Heart left ventricle (tissue), 16 donors: ENCODE measurements at regions not wholly inside any gene's neighbourhood (a gene's known extent, or its start where the extent isn't known, plus 50 kb on each side); places are given as distances from the start of the nearest gene placed in this dataset.
"Not testable (repeated sequence)": the region's sequence is repeated elsewhere in the genome, so short reads cannot be mapped to it uniquely, and the experiment has no call there.

ENCODE experiments used
- ATAC-seq, 4 donors: fragments of 200-7000 bp; cut with Tn5 transposase; one replicate each; pipeline ENCODE4 v1.9.1; 2020 to 2022; ENCODE audit warnings: moderate library complexity in 4 of 4, mild to moderate bottlenecking in 3 of 4, moderate number of reproducible peaks in 1 of 4
- DNase-seq, 5 donors: peaks; one replicate each; pipeline ENCODE4 v3.0.0-alpha.2; 2020
- H3K27ac ChIP-seq, 12 donors: fragments of 200-600 bp; sonication (generic) in 4 of 12; one replicate each; pipeline versions ENCODE4 v1.5.0 to v1.8.0; 2016 to 2022; ENCODE audit warnings: mild to moderate bottlenecking in 2 of 12
- H3K27me3 ChIP-seq, 9 donors: fragments of 200-600 bp; sonication (generic) in 2 of 9; one replicate each; pipeline versions ENCODE4 v1.5.1 to v1.8.0; 2016 to 2022; ENCODE audit warnings: mild to moderate bottlenecking in 3 of 9
- H3K36me3 ChIP-seq, 9 donors: fragments of 200-600 bp; sonication (generic) in 2 of 9; one replicate each; pipeline versions ENCODE4 v1.5.0 to v1.8.0; 2018 to 2022; ENCODE audit warnings: mild to moderate bottlenecking in 2 of 9
- H3K4me1 ChIP-seq, 12 donors: fragments of 200-600 bp; sonication (generic) in 4 of 12; one replicate each; pipeline versions ENCODE4 v1.5.0 to v1.8.0; 2016 to 2022; ENCODE audit warnings: mild to moderate bottlenecking in 3 of 12
- H3K4me3 ChIP-seq, 12 donors: fragments of 200-600 bp; sonication (generic) in 4 of 12; one replicate each; pipeline versions ENCODE4 v1.5.0 to v1.8.0; 2017 to 2022; ENCODE audit warnings: mild to moderate bottlenecking in 9 of 12, moderate library complexity in 4 of 12
- H3K9me3 ChIP-seq, 12 donors: fragments of 200-600 bp; sonication (generic) in 4 of 12; one replicate each; pipeline versions ENCODE4 v1.5.0 to v1.8.0; 2016 to 2022; ENCODE audit warnings: mild to moderate bottlenecking in 1 of 12
- POLR2A ChIP-seq, 2 donors: fragments of 450-650 bp; IDR thresholded peaks; one replicate each; pipeline ENCODE4 v1.6.1; 2017; ENCODE audit warnings: antibody characterized with exemption in 2 of 2, mild to moderate bottlenecking in 2 of 2, moderate library complexity in 2 of 2
- WGBS, 4 donors: extraction: QIAGEN DNeasy Blood & Tissue Kit in 2 of 4; methylation state at CpG; one replicate each; pipeline versions ENCODE4 v1.1.5 to v1.1.7; 2013 to 2018; 5-methylcytosine and 5-hydroxymethylcytosine counted together
- intact Hi-C, 10 donors: fragments of 100-400 bp; cut with DNase I; formaldehyde crosslinking; loops; one replicate each; pipeline versions ENCODE4 v1.11.1 to v1.14.2; 2022
- TF ChIP-seq, protein P1 (sequence below), 12 donors: fragments of 200-600 bp; sonication (generic) in 4 of 12; IDR thresholded peaks; one replicate each; pipeline versions ENCODE4 v1.5.0 to v1.8.0; 2018 to 2022; ENCODE audit warnings: antibody characterized with exemption in 12 of 12, mild to moderate bottlenecking in 5 of 12
- donor health status: ischemic (EF 13 %, LVEDD 7.1; RV severe dilation, severe dysfunction).
- donor health status: healthy with polysubstance abuse.
- donor health status: DM: no; HTN: yes; CAD: no.
- donor health status: DM: no; HTN: no; CAD: no.
- donor health status: ischemic (EF 25% LVEDD 6.9; RV normal size, moderate dysfunction).
- donor health status: ischemic (EF 25% LVEDD 5.7; RV mildly dilated, moderate dysfunction).
- donor health status: healthy.
- donor health status: DM: yes; HTN: yes; CAD: no.
- donor health status: ischemic (EF 35%, LVEDD 5.7; RV mildly dilated, moderate dysfunction).
- donor health status: nonischemic (EF 11% LVEDD 7.7; RV severe dilation, severe dysfunction).
- donor health status: DM: yes; HTN: yes; CAD: no.
- donor health status: PGD.
- donor health status: ischemic (EF 29% LVEDD 5.4; RV normal size, mild dysfunction).
- donor health status: nonischemic (EF 23%, LVEDD 6.1; RV moderate dilation, normal function).

DNA sequence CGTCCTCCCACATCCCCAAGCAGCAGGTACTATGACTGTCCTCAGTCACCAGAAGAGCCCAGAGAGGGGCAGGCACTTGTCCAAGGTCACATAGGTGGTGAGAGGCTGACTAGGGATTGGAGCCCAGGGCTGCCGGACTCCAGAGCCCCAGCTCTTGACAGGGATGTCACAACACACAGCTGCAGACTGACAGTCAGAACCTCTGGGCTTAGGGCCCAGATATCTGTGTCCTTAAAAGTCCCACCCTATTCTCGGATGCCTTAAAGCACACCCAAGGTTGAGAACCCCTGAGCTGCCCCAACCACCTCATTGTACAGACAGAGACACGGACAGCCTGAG lies 622.9 kb downstream of the MATN1 start:
- Histone ChIP-seq H3K9me3 (no peaks in the 10 kb centered on the region), H3K27me3 (peaks cover 0 to 26% (median 2%) of the 10 kb centered on the region in 9 donors), H3K27ac (no peak overlapping the region)

DNA sequence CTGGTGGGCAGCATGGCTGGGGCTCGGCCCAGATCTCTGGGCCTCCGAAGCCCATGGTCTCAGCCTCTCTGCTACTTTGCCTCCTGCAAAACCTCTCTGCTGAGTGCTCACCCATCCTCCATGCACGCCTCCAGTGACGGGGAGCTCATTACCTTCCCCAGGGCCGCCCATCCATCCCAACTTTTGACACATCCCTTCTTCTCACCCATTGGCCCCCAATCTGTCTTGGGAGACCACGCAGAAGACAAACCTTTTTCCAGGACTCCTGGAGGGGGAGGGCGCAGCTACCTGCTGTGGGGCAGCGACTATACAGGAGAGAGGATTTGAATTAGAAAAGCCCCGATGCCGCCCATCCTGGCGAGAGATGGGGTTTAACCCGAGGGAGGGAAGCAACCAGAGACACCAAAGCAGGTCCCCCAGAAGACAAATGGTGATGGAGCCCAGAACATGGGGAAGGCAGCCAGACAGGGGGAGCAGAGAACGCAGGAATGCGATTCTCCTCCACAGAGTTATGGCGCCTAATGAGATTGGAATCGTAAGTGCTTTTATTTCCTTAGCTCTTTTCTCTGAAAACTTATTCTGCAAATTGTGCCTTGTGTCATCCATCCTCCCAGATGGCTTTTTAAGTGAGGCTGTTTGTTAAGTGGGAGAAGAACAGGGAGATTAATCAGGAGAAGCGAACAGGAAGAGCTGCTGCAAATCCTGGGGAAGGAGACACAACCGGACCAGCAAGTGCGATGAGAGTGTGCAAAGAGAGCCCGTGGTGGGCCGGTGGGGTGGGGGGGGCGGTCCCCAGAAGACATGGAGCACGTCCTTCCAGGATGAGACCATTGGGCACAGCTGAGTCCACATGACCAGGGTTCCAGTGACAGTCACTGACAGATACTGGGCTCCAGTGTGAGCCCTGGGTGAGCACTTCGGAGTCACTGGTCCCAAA lies 623.5 kb downstream of the MATN1 start:
- no peak for TF ChIP-seq POLR2A (IDR thresholded peaks at IDR 0.05)
- TF ChIP-seq, protein P1, sequence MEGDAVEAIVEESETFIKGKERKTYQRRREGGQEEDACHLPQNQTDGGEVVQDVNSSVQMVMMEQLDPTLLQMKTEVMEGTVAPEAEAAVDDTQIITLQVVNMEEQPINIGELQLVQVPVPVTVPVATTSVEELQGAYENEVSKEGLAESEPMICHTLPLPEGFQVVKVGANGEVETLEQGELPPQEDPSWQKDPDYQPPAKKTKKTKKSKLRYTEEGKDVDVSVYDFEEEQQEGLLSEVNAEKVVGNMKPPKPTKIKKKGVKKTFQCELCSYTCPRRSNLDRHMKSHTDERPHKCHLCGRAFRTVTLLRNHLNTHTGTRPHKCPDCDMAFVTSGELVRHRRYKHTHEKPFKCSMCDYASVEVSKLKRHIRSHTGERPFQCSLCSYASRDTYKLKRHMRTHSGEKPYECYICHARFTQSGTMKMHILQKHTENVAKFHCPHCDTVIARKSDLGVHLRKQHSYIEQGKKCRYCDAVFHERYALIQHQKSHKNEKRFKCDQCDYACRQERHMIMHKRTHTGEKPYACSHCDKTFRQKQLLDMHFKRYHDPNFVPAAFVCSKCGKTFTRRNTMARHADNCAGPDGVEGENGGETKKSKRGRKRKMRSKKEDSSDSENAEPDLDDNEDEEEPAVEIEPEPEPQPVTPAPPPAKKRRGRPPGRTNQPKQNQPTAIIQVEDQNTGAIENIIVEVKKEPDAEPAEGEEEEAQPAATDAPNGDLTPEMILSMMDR (IDR thresholded peaks at IDR 0.05): no peak
- WGBS, 4 donors: 71 to 77% (median 72%) methylated on average over 23 to 24 of the region's 24 CpGs
- peaks cover 0 to 24% (median 2%) of the 10 kb centered on the region in 9 donors for H3K27me3 ChIP-seq
- ATAC-seq (no peak), DNase-seq (no peak)
- intact Hi-C loops: loop anchor here in 4 of 10 donors (10.0 kb wide), 4 partner anchors 285 to 755 kb away; no protein-coding TSS in a partner anchor
- H3K27ac ChIP-seq: no peak overlapping the region
- H3K36me3 ChIP-seq: no peaks in the 10 kb centered on the region
- H3K4me3 ChIP-seq: no peak overlapping the region
- no peaks in the 10 kb centered on the region for H3K9me3 ChIP-seq
- H3K4me1 ChIP-seq: no peaks in the 10 kb centered on the region

More for the DNA sequence above, 622.9 kb downstream of the MATN1 start:
- TF ChIP-seq, protein P1 (IDR thresholded peaks at IDR 0.05): no peak
- TF ChIP-seq POLR2A (IDR thresholded peaks at IDR 0.05): no peak
- H3K36me3 ChIP-seq: no peaks in the 10 kb centered on the region
- WGBS, 4 donors: 20 to 45% (median 29%) methylated on average over 1 to 4 of the region's 4 CpGs
- H3K4me3 ChIP-seq: no peak overlapping the region
- no peak for DNase-seq
- no peaks in the 10 kb centered on the region for H3K4me1 ChIP-seq
- intact Hi-C loops: loop anchor here in 4 of 10 donors (10.0 kb wide), 4 partner anchors 284 to 756 kb away; no protein-coding TSS in a partner anchor
- peak in 1 of 4 donors; percentile 18 for ATAC-seq

DNA sequence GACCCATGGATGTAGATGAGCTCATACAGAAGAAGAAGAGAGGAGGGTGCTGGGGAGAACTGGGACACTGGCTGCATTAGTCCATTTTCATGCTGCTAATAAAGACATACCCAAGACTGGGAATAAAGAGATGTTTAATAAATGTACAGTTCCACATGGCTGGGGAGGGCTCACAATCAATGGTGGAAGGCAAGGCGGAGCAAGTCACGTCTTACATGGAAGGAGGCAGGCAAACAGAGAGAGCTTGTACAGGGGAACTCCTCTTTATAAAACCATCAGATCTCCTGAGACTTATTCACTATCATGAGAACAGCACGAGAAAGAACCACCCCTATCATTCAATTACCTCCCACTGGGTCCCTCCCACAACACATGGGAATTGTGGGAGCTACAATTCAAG lies 625.5 kb downstream of the MATN1 start:
- H3K4me3 ChIP-seq, DNase-seq, H3K9me3 ChIP-seq, H3K36me3 ChIP-seq, intact Hi-C loops, H3K4me1 ChIP-seq, H3K27ac ChIP-seq, ATAC-seq: not testable (repeated sequence)
- H3K27me3 ChIP-seq: peaks cover 0 to 13% (median 0%) of the 10 kb centered on the region in 9 donors
- WGBS, 4 donors: 79 to 89% (median 84%) methylated on average over 3 of the region's 3 CpGs

DNA sequence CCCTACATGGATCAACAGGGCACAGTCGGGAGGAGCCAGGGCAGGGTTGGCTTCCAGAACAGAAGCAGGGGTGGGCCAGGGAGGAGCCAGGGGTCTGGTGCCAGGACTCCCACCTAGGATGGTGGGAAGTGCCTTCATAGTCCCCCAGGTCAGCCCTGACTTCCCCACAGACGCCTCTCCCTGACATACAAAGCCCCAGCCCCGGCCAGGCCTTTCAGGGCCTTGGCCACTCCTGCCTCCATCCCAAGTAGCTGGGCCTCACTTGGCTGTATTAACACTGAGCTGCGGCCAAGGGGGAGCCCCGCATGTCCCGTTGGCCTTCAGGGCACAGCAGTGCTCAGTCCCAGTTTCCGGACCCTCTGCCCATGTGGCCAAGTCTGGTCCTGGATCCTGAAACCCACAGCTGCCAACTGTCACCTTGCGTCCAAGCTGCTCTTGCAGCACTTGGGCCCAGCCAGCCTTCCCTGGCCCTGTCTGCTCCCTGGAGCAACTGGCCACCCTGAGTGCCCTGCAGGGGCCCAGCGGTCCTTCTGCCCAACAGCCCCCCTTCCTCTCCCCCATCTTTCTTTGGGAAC lies 627.8 kb downstream of the MATN1 start:
- ATAC-seq: no peak
- no peak for DNase-seq
- Histone ChIP-seq H3K36me3 (no peaks in the 10 kb centered on the region), H3K4me3 (no peak overlapping the region), H3K9me3 (peaks cover 0 to 26% (median 21%) of the 10 kb centered on the region in 12 donors), H3K27ac (no peak overlapping the region), H3K27me3 (peaks cover 0 to 1% (median 0%) of the 10 kb centered on the region in 9 donors), H3K4me1 (peaks cover 0 to 2% (median 0%) of the 10 kb centered on the region in 12 donors)
- TF ChIP-seq, protein P1 (IDR thresholded peaks at IDR 0.05): no peak
- no peak for TF ChIP-seq POLR2A (IDR thresholded peaks at IDR 0.05)
- intact Hi-C loops: no loop called here
- 87 to 95% (median 91%) methylated on average over 6 to 9 of the region's 9 CpGs for WGBS, 4 donors
